Right renal pelvis (tissue), 4 donors: ENCODE measurements at regions not wholly inside any gene's neighbourhood (a gene's known extent, or its start where the extent isn't known, plus 50 kb on each side); places are given as distances from the start of the nearest gene placed in this dataset.

Experiments used
- DNase-seq, 4 donors: peaks; one replicate each; pipeline ENCODE4 v3.0.0-alpha.2; 2013; ENCODE audit warnings: low read depth in 4 of 4, low spot score in 3 of 4, missing footprints in 1 of 4

DNA sequence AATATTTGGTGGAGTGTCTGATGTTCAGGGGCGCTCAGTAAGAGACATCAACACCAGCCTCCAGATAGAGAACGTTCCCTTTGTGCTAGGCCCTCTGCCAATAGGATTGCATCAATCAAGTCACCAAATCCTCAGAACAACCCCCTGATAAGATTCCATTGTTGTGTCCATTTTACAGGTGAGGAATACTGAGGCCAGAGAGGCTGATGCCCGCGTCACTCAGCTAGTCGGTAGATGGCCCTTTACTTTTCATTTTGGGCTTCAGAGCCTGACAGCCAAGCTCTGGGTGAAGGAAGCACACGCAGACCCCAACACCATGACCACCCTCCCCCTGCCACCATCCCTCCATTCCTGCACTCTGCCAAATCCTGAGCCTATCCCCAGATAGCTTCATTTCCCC lies 406.2 kb downstream of the PTPRU start:
- DNase-seq = no peak

DNA sequence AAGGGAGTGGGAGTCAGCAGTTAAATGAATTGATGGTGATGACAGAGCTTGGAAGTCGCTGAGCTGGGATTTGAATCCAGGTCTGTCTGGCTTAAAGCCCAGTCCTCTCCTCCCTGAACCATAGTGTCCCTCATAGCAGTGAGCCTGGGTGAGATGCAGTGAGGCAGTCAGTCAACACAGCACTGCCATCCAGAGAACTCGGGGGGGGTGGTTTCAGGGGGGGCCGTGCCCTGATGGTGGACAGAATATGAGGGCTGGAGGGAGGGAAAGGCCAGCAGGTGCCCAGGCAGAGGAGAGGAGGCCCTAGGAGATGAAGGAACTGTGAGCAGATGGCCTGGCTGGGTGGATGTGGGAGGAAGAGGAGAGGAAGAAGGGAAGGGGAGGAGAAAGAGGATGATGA lies 405.6 kb downstream of the PTPRU start:
- DNase-seq = no peak

DNA sequence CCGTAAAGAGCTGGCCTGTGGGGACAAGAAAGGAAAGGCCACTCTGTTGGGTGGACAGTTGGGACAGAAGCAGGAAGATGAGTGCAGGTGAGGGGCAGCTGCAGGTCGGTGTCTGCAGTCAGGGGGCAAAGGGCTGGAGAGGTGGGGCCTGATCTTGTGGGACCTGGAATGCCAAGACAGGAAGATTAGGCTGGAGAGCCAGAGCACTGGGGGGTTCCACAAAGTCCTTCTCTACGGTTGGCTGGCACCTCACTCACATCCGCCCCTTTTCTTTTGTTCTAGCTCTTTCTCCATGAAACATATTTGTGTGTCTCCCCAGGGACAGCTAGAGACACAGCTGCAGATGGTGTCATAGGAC lies 404.1 kb downstream of the PTPRU start:
- no peak for DNase-seq

DNA sequence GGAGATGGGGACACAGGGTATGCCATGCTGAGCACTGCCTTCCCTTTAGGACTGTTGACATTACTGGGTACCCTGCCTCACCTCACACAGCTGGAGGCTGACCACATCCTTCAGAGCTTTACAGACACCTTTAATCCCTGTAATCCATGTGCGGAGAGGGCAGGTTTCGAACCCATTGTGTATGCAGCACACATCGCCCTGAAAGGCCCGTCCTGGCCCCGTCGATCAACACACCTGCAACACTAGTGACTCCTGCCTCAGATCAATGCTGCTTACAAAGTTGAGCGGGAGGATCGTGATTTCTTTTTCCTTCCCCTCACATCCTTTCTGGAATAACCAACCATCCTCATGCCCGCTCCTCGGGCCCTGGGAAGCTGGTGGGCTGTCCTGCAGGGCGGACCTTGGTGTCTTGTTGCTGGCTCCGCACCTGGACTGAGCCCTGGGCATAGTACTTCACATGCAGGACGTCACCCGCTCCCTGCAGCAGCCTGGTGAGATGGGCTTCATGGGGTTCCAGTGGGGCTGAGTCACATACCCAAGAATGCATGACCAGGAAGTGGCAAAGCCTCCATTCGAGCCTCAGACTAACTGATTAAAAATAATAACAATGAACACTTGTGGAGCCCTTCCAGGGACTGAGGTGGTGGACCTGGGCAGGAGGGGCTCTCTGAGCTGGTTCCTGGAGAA lies 403.6 kb downstream of the PTPRU start:
- no peak for DNase-seq

DNA sequence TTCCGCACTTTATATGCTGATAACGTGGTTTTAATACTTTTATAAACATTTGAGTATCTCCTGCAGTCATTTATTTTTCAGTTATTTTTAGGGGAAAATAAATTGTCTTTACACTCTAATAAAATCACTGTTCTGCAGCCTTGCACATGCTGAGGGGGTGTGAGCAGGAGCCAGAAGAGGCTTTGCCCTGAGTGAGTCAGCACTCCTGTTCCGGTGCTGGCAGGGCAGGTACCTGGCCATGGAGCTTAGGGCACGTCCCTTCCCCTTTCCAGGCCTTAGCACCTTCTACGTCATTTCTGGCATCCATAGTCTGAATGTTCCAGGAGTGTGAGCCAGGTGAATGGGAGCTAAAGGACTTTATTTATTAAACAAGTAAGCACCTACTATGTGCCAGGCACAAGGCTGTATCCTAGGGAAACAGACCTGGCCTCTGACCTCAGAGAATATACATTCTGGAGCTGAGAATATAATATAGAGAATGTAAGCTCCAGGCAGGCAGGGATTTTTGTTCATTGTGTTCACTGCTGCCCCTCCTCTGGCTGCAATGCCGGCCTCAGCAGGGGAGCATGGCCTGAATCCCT lies 402.9 kb downstream of the PTPRU start:
- no peak for DNase-seq

DNA sequence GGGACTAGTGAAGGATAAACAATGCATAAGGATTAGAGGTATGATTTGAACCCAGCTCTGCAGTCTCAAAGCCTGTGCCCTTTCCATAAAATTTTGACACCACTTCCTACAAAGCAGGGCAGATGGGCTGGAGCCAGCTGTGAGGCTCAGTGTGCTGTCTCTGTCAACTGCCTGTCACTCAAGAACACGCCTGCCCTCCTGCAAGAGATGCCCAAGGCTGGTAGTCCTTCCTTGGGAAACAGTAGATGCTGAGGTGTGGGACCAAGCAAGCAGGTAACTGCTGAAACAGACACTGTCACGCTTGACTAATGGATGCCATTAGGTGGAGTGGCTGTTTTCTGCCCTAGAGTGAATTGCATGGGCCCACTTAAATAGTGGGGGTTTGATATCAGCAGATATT lies 402.0 kb downstream of the PTPRU start:
- DNase-seq = no peak

DNA sequence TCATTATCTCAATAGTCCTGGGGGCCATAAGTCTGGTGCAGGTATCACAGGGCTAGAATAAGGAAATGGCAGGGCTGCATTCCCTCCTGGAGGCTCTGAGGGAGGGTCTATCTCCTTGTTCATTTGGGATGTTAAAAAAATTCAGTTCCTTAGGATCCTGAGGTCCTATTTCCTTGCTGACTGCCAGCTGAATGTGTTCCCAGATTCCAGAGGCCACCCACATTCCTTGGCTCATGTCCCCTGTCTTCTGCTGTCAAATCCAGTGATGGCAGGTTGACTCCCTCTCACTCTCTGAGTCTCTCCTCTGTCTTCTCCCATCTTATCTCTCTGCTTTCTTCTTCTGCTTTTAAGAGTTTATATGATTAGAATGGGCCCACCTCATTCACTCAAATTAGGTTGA lies 400.6 kb downstream of the PTPRU start:
- DNase-seq = no peak

DNA sequence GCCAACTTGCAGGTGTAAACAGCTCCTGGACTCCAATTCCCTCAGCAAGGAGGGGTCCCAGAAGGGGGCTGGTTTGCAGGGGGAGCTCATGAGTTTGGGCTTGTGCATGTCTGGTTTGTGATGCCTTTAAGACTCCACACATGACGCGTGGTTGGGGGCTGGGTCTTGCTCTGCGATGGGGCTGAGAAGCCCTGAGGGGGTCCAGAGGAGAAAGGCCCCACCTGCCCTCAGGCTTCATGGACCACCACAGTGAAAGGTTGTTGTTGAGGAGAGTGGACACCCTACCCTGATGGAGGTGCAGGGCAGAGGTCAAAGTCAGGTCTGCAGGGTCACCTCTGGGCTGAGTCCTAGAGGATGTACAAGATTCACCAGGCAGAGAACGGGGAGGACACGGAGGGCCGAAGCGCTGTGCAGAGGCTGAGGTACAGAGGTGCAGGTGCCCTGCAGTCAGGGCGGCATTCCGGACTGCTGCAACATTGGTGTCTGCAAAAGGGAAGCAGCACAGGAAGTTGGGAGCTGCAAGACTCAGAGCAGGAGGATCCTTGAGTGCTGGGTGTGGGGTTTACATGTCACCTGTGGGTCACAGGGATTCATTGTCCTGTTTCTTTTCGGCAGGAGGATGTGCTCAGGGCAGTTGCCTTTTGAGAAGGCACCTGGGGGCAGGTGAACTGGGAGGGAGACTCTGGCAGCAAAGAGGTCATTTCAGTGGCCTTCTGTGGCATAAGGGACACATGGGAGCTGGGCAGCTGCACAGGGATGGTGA lies 399.4 kb downstream of the PTPRU start:
- no peak for DNase-seq

DNA sequence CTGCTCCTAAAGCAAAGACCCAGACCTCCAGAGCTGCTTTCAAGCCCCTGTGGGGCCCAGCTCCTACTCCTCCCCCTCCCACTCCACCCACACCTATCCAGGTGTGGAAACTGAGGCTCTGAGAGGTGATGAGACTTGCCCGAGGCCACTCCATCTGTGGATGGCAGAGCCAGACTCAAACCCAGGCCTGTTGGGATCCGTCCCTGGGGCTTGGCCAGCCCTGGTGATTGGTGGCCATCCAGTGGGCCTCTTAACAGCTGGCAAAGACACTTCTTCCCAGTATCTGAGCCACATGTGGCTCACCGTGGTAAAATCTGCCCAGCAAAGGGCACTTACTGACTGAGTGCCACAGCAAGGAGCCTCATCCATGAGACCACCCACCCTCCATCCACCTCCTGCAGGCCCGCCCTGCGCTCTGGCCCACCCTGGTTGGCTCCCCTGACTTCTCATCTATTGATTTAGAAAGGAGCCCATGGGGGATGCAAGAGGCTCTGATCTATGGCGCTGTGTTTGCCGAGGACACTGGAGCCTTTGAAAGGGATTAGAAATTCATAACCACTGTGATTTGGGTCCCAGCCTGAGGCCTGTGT lies 398.5 kb downstream of the PTPRU start:
- DNase-seq = no peak

DNA sequence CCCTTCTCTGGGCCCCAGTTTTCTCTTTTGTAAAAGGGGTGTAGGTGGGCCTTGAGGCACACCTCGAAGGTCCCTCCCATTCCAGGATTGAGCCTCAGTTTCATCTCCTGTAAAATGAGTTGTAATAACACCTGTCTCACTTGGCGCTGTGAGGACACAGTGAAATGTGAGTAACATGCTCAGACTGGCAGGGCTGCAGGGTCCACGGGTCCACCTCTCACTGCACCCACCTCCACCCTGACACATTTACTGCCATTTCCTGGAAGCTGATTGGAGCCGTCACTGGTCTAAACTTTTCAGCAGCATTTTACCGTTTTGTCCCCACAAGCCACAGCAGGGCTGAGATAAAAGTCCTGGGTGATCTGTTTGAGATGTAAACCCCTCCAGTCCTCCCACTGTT lies 398.0 kb downstream of the PTPRU start:
- DNase-seq = no peak

DNA sequence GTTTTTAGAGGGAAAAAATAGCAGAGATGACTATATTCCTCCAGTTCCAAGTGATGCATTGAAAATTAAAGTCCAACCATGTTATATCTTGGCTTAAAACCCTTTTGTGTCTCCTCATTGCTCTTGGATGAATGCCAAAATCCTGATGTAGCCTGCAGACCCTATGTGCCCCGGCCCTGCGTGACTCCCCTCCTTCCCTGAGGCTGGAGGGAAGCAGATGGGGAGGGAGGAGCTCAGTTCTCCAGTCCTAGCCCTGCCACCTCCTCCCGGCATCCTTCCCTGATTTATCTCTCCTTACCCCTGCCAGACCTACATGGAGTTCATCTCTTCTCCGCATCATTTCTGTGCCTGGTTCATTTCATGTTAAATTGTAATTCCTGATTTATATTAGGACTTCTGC lies 397.4 kb downstream of the PTPRU start:
- DNase-seq = no peak

DNA sequence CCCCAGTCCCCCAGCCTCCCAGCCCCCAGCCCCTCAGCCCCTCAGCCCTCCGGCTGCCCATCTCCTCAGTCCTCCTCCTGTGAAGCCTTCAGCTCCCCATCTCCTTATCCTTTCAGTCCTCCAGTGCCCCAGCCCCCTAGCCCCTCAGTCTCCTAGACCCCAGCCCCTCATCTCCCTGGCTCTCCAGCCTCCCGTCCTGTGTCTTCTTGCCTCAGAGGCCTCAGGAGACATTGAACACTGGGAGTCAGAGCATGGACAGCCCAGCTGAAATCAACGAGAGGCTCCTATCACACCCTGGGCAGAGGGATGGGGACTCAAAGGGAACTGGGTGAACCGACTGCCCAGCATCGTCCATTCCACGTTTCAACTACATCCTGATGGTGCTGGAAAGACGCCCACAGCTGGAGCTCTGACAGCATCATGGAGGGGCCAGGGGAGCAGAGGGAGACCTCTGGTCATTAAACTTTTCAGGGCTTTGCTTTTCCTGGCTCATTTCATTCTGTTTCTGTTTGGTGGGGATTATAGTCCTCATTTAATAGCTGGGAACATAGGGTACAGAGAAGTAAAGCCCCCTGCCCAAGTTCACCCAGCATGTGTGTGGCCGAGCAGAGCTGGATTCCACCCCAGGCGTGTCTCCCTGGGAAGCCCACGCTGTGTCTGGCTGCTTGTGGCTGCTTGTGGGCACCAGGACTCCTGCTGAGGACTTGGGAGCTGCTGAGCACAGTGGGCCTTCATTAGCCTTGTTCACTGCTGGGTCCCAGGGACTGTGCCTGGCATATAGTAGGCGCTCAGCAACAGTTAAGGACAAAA lies 396.7 kb downstream of the PTPRU start:
- DNase-seq = no peak

DNA sequence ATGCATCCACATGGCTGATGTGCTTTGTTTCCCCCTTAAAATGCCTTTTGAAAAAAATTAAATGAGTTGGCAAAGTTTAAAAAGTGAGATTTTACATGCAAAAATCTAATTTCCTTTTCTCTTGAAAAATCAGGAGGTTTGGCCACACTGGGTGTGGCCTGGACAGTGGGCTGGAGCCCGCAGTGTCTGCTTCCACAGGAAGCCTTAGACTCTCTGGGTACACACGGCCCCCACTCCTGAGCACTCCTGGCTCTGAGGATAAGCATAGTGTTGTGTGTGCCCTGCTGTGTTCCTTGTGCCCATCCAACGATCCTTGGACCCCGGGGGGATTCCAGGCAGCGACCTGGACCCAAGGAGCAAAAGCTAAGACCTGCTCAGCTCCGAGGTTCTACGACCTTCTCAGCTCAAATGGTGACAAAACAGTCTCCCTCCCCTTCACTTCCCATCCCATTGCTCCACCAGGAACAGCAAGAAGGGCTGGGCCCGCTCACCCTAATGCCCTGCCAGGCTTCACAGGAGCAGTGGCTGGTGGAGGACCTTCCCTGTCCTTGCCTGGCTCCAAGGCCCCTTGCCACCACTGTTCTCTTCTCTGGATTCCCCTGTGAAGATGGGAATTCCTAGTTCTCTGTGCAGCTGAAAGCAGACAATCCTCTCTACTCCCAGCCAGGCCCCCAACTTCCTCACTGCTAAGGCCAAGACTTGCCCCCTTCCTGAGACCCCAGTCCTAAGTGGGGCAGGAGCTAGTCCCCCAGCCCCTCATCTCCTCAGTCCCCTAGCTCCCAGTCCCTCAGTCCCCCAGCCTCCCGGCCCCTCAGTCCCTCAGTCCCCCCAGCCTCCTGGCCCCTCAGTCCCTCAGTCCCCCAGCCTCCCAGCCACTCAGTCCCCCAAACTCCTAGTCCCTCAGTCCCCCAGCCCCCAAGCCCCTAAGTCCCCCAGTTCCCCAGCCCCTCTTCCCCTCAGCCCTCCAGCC lies 395.8 kb downstream of the PTPRU start:
- no peak for DNase-seq

DNA sequence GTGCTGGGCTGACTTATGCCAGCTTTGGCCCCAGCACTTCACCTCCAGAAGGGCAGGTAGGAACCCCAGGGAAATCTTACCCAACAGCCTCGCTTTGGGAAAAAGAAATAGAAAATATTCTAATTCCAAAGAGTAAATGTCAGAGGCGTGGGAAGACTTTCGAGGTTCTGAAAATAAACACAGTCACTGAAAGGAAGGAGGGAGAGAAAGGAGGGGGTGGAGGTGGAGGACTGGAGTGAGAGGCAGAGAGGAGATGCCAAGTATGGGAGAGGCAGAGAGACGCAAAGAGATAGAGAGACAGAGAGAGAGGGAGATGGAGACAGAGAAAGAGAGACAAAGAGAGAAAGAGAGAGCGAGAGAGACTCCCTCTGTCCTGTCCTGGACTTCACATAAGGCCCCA lies 395.0 kb downstream of the PTPRU start:
- DNase-seq = no peak

DNA sequence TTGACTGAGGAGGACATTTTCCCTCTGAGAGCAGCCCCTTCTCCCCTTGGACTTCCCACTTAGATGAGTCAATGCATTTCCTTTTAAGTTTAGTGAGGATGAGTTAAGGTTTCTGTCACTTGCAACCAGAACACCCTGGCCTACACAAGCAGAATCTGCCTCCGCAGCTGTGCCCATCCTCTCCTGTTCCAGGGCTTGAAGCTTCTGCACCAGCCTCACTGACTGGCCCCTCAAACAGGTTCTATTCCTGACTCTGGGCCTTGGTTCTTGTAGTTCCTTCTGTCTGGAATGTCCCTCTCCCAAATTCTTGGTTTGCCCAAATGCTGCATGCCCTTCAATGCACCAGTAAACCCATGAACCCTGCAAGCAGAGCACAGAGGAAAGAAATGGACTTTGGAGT lies 394.4 kb downstream of the PTPRU start:
- DNase-seq = no peak

DNA sequence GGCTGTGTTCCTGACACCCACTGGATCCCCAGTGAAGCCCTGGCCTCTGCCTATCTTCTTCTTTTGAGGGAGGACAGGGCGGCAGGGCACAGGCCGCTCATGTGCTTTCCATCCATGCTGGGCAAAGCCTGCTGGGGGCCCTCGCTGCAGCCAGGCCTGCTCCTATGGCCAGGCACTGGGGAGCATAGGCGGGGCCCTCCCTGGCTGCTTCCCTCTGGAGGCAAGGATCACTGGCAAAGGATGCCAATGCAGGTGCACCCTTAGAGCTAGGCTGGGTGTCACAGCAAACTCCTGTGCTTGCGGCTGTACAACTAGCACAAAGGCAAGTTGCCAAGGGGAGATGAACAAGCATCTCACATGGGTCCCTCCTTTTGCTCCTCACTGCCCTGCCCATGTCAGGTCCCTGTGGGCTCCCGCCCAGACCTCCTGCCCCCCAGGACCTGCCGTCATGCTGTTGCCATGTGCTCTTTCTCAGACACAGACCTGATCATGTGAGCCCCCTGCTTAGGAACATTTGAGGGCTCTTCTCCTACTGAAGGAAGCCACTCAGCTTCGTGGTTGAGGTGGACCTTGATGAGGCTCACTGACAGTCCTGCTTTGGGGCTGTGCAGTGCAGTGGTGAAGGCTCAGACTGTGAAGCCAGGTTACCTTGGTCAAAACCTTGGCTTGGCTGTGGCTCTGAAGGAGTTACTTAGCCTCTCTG lies 393.6 kb downstream of the PTPRU start:
- DNase-seq = no peak

DNA sequence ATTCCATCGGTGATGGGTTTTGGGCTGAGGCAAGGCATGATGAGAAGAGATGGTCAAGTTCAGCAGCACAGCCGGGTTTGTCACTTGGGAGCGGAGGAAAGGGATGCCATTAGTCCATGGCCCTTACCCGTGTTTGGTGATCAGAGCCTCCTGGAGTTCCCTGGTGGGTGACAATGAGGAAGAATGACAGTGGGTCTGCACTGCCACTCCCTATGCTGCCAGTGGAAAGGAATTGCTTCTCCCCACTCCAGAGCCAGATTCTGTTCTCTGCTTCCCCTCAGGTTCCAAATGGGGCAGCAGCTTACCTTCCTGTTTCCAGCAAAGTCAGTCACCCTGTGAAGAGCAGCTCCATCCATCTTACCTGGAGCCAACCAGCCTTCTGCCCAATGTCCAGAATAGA lies 393.1 kb downstream of the PTPRU start:
- no peak for DNase-seq

DNA sequence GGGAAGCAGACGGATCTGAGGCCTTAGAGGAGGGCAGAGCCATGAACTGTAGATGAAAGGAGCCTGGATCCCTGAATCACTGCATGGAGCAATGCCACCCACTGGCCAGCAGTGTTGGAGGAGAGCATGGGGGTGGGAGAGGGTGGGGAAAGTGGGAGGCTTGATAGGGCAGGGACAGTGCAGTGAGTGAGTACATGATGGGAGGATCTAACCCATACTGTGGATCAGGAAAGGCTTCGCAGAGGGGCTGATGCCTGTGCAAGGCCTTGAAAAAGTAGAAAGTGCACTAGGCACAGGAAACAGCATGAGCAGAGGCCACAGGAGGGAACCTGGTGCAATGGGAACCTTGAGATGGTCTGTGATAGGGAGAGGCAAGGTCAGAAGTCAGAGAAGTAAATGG lies 391.9 kb downstream of the PTPRU start:
- no peak for DNase-seq

DNA sequence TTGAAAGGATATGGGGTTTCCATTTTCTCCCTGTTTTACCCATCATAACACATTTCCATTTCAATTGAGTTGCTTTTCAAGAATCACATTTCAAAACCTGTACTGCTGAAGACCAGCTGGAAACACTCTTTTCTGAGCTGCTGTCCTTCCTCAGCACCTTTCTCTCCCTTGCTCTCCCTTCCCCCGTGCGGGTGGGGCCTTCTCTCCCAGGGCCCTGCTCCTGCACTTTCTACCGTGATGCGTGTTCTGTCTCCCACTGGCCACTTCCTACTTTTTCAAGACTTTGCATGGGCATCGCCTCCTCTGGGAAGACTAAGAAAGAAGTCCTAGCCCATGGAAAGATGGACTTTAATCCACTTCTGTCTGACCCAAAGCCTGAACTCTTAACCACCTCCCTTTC lies 390.4 kb downstream of the PTPRU start:
- no peak for DNase-seq
